ENCODE measurements at regions not wholly inside any gene's neighbourhood (a gene's known extent, or its start where the extent isn't known, plus 50 kb on each side); places are given as distances from the start of the nearest gene placed in this dataset.

DNA sequence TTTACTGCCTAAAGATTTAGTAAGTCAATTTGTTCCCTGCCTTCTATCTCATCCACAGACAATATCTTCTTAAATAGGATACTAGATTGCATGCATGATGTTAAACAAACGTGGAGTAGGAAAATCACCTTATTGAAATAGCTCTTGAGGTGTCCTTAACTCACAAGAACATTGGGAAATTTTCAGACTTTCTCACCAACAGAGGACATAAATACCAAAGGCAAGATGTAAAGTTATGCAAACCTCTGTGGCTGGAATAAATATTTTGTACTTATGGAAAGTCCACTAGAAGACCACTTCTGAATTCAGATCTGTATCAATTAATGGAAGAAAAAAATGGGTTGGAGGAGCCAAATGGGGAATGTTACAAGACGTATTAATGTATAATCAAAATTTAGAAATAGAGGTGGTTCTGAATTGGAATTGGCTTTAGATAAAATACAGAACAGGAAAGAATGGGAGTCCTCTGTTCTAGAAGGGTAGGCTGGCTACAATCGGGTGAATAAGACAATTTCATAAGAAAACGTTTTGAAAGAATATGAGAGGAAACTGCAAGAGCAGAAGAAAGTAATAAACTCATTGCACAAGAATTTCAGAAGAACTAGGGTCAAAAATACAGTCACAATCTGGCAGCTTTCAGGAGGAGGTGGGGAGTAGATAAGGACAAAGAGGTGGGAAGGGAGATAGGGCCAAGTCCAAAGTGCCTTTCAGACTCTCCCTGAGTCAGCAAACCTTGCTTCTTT, 69.3 kb upstream of the FN1 start:
- no peak for ATAC-seq
- Histone ChIP-seq H3K27me3 (ENCODE audit: control insufficient read depth, insufficient read depth, low read length) (peaks cover 2% of the 10 kb centered on the region; the same call in 1 of the 2 replicates), H3K9me3 (ENCODE audit: control insufficient read depth, insufficient read depth, low read depth, low read length) (no peaks in the 10 kb centered on the region), H3K4me3 (ENCODE audit: low read depth in 2 of 2, low read length in 2 of 2) (no peak overlapping the region), H3K36me3 (ENCODE audit: control insufficient read depth, insufficient read depth, low read length) (no peaks in the 10 kb centered on the region), H3K27ac (ENCODE audit: low read length) (no peak overlapping the region), H3K4me1 (ENCODE audit: control insufficient read depth, insufficient read depth, low read length) (no peaks in the 10 kb centered on the region)
- intact Hi-C loops (cut with micrococcal nuclease; ENCODE audit: unreplicated experiment): no loop called here
- in situ Hi-C loops (cut with HindIII; ENCODE audit: low pct_unique_long_range_greater_than_20kb, low sequenced_read_pairs): no loop called here
- CTCF ChIA-PET: interaction anchor here (0.5 kb wide), 1 partner anchor 376 kb away, joined by 17 read pairs; no protein-coding TSS in a partner anchor
- no peak for DNase-seq (ENCODE audit: low read depth, low spot score)
- BruUV-seq (replicated peaks): no TSS peak
- POLR2A ChIA-PET: no interaction called here
- TF ChIP-seq, protein P1, sequence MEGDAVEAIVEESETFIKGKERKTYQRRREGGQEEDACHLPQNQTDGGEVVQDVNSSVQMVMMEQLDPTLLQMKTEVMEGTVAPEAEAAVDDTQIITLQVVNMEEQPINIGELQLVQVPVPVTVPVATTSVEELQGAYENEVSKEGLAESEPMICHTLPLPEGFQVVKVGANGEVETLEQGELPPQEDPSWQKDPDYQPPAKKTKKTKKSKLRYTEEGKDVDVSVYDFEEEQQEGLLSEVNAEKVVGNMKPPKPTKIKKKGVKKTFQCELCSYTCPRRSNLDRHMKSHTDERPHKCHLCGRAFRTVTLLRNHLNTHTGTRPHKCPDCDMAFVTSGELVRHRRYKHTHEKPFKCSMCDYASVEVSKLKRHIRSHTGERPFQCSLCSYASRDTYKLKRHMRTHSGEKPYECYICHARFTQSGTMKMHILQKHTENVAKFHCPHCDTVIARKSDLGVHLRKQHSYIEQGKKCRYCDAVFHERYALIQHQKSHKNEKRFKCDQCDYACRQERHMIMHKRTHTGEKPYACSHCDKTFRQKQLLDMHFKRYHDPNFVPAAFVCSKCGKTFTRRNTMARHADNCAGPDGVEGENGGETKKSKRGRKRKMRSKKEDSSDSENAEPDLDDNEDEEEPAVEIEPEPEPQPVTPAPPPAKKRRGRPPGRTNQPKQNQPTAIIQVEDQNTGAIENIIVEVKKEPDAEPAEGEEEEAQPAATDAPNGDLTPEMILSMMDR (IDR thresholded peaks at IDR 0.05): no peak
- TF ChIP-seq, protein P2, sequence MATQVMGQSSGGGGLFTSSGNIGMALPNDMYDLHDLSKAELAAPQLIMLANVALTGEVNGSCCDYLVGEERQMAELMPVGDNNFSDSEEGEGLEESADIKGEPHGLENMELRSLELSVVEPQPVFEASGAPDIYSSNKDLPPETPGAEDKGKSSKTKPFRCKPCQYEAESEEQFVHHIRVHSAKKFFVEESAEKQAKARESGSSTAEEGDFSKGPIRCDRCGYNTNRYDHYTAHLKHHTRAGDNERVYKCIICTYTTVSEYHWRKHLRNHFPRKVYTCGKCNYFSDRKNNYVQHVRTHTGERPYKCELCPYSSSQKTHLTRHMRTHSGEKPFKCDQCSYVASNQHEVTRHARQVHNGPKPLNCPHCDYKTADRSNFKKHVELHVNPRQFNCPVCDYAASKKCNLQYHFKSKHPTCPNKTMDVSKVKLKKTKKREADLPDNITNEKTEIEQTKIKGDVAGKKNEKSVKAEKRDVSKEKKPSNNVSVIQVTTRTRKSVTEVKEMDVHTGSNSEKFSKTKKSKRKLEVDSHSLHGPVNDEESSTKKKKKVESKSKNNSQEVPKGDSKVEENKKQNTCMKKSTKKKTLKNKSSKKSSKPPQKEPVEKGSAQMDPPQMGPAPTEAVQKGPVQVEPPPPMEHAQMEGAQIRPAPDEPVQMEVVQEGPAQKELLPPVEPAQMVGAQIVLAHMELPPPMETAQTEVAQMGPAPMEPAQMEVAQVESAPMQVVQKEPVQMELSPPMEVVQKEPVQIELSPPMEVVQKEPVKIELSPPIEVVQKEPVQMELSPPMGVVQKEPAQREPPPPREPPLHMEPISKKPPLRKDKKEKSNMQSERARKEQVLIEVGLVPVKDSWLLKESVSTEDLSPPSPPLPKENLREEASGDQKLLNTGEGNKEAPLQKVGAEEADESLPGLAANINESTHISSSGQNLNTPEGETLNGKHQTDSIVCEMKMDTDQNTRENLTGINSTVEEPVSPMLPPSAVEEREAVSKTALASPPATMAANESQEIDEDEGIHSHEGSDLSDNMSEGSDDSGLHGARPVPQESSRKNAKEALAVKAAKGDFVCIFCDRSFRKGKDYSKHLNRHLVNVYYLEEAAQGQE (IDR thresholded peaks at IDR 0.05; ENCODE audit: insufficient read depth in 1 of 2, low read depth in 2 of 2, low read length in 1 of 2): no peak
- TF ChIP-seq POLR2AphosphoS5 (IDR thresholded peaks at IDR 0.05; ENCODE audit: low read depth, low read length): no peak
- no peak for TF ChIP-seq TCF7L2 (IDR thresholded peaks at IDR 0.05; ENCODE audit: low read depth, low read length)
- no peak for TF ChIP-seq SIN3A (IDR thresholded peaks at IDR 0.05; ENCODE audit: borderline replicate concordance, insufficient read depth, low read depth, low read length)

DNA sequence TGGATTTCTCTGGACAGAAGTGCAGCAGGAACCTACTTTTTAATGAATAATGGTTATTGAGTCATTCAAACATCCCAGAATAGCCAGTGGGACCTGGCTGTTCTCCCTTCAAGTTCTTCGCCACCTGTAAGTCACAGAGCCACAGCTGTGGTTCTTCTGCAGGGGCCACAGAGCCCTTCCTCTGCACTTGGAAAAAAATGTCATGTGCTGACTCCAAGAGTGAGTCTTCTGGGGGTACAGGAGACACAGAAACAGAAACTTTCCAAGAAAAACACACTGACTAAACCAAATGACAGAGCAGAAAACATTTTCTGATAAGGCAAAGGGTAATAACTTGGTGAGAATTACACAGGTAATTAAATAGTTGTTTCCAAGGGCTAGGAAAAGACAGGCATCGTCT, 68.7 kb upstream of the FN1 start:
- no peak overlapping the region for H3K27ac ChIP-seq (ENCODE audit: low read length)
- no peak overlapping the region for H3K4me3 ChIP-seq (ENCODE audit: low read depth in 2 of 2, low read length in 2 of 2)
- no TSS peak for BruUV-seq (replicated peaks)
- intact Hi-C loops (cut with micrococcal nuclease; ENCODE audit: unreplicated experiment): no loop called here
- no peaks in the 10 kb centered on the region for H3K36me3 ChIP-seq (ENCODE audit: control insufficient read depth, insufficient read depth, low read length)
- in situ Hi-C loops (cut with HindIII; ENCODE audit: low pct_unique_long_range_greater_than_20kb, low sequenced_read_pairs): no loop called here
- ChIA-PET CTCF (no interaction called here), POLR2A (no interaction called here)
- ATAC-seq (no peak), DNase-seq (ENCODE audit: low read depth, low spot score) (no peak)
- no peak for TF ChIP-seq POLR2AphosphoS5 (IDR thresholded peaks at IDR 0.05; ENCODE audit: low read depth, low read length)
- TF ChIP-seq, protein P1 (IDR thresholded peaks at IDR 0.05): no peak
- H3K4me1 ChIP-seq (ENCODE audit: control insufficient read depth, insufficient read depth, low read length): no peaks in the 10 kb centered on the region
- H3K27me3 ChIP-seq (ENCODE audit: control insufficient read depth, insufficient read depth, low read length): peaks cover 2% of the 10 kb centered on the region; the same call in 1 of the 2 replicates
- H3K9me3 ChIP-seq (ENCODE audit: control insufficient read depth, insufficient read depth, low read depth, low read length): no peaks in the 10 kb centered on the region
